Fibroblast of skin of back (primary cell): ENCODE measurements at regions not wholly inside any gene's neighbourhood (a gene's known extent, or its start where the extent isn't known, plus 50 kb on each side); places are given as distances from the start of the nearest gene placed in this dataset.

Experiments used
- DNase-seq: peaks from one replicate; pipeline ENCODE4 v3.0.0-alpha.2; 2013

- no peak for DNase-seq
These were observed 123.3 kb upstream of the THY1 start for GRCh38 chr11:119545978-119546915.

DNA sequence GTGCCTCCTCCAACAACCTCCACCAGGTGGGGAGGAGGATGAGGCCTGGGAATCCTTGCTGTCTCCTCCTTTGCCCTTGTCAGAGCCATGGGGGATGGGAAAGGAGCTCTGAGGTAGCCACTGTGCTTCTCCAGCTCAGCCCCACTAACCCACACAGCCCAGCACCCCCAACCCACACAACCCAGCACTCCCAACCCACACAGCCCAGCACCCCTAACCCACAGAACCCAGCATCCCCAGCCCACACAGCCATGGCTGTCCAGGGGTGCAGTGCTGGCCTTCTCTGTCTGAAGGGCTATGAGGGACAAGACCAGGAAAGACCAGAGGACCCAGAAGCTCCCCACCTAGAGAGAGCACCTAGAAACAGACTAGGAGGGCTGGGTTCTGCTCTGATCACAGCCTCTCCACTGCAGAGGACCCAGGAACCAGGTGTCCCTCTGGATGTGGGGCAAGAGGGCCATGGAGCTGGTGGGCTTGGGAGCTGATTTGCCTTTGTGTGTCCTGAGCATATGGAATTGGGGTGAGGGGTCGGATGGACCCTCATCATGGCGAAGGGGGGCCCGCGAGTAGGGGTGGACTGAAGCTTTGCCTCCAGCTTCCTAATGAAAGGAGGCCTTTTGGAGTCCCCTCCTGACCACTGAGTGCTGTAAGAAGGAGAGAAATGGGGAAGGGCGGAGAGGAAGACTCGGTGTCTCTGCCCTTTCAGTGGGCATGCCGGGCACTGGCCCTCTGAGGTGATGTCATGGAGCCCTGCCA, 117.6 kb upstream of the THY1 start:
- DNase-seq = no peak

DNA sequence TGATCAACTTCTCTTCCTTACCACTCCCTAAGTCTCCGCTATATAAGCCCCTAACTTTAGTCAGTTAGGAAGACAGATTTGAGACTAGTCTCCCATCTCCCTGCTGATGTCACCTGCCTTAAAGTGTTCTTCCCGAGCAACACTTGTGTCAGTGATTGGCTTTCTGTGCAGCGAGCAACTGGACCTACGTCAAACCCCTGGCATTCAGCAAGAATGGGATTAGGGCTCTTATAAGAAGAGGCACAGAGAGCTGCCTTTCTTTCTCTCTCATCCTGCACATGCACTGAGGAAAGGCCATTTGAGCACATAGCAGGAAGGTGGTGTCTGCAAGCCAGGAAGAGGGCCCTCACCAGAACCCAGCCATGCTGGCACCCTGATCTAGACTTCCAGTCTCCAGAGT, 116.6 kb upstream of the THY1 start:
- no peak for DNase-seq

GRCh38 chr11:119538753-119539152, 115.8 kb upstream of the THY1 start:
- peak; percentile 5 for DNase-seq

DNA sequence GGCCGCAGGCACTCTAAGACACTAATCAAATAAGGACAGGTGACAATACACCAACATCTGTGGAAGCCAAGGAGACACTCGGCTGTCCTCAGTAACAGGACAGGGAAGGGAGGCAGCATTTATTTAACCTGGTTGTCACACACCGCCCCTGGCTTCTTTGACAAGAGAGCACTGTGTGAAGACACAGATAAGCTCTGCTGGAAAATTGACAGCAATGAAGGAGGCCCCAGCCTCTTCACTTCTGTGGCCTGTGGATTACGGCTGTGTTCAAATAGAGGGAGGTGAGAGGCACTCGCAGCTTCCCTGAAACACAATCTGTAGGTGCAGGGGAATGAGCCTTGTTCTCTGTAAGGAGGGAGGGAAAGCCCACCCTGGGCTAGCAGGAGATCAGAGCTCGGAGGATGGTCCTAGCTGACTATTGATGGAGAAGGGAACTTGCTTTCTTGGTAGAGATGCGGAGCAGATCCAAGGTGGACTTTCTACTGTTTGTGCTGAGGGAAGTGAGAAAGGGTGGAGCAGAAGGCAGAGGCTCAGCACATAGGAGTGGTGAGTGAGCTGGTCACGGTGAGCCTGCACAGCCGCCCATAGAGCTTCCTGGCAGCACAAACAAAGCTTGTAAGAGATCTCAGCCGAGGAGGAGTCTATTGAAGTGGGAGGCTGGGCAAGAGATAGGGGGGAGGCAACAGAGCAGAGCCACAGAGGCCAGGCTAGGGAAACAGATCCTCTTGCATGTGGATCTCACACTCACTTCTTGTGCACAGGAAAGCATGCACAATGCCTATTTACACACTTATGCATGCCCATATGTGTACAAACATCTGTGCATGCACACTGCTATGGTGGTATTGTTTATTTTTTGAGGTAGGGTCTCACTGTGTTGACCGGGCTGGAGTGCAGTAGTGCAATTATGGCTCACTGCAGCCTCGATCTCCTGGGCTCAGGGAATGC, 114.6 kb upstream of the THY1 start:
- no peak for DNase-seq

- DNase-seq = no peak
These were observed 113.8 kb upstream of the THY1 start for GRCh38 chr11:119536801-119537200.

- DNase-seq = peak; percentile 58
These were observed 111.2 kb upstream of the THY1 start for GRCh38 chr11:119533921-119534736.

DNA sequence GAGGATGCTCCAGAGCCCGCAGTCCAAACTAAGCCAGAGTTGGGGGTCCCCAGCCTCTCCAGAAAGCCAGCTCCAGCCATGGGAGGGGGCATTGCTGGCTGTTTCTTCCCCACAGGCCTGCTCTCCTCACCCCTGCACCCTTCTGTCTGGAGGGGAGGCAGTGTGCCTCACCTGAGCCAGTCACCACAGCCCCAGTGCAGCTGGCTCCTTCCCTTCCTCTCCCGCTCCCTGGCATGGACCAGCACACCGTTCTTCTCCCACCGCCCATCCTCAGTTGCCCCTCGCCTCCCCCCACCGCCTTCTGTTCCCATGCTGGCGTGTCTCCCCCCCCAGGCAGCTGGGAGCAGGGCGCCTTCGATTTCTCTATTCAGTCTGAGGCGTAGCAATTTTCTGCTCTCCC, 110.5 kb upstream of the THY1 start:
- DNase-seq = no peak

- DNase-seq = no peak
These were observed 109.6 kb upstream of the THY1 start for GRCh38 chr11:119532551-119532950.

GRCh38 chr11:119531623-119532022, 108.7 kb upstream of the THY1 start:
- no peak for DNase-seq

- DNase-seq = no peak
These were observed 108.1 kb upstream of the THY1 start for GRCh38 chr11:119531056-119531455.

DNA sequence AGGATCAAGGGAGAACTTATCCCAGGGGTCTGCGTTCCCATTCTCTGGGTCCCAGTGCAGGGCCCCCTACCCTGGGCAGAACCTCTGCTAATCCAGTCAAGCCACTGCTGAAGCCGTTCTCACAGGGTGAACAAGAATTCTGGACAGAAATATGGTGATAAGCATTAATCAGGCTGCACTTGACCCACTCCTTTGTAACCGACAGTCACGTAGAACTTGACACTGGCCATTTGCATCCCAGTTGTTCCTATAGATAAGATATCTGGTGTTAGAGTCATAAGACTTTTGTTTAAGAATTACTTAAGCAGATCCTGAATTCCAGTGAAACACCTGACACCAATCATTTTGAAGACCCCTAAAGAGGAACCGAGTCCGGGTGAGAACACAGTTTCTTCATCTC, 107.5 kb upstream of the THY1 start:
- DNase-seq = no peak

DNA sequence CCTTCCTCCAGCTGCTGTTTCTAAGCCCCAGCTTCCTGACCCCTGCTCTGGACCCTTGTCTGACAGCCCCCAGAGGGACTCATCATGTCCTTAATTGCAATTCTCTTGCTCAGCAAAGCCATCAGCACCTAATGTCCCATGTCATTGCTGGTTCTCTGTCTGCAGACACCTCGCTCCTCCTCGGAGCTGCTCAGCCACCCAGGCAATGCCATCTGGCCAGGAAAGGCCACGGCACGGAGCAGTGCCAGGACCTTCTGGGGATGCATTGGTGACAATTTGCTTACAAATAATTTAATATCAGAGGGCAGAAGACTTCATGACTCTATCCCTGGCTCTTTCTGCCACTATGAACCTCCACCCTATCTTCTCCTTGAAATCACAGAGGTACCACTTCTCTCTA, 107.0 kb upstream of the THY1 start:
- no peak for DNase-seq

DNA sequence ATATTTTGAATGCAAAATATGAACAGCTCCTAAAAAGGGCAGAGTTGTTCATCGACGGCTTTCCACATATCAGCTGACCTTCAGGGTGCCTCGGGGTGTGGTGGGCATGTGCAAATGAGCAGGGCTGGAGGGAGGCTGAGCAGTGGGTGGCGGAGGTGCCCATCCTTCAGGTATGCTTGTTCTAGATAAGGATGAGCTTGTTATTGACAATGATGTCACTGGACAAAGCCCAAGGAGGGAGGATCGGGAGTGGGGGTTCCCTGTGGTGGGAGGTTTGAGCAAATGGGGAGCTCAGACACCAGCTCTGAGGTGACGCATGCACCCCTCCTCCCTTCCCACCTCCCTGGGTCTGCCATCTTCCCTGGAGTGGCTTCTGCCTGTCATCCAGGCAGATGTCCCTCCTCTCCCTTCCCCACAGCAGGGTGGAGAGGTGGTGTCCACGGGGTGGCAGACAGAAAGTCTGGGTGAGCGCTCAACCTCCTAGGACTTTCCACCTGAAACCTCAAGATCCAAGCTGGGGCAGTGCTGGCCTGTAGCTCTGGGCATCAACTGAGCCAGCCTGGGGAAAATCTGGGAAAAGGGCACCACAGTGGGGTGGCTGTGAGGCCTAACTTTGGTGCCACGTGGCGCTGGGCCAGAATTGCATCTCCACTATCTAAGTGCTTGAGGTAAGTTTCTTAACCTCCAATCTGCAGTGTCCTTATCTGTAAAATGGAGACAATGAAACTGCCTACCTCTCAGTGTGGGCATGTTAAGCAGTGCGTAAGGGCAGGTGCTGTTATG, 106.3 kb upstream of the THY1 start:
- DNase-seq = no peak

- no peak for DNase-seq
These were observed 102.9 kb upstream of the THY1 start for GRCh38 chr11:119525867-119526196.

DNA sequence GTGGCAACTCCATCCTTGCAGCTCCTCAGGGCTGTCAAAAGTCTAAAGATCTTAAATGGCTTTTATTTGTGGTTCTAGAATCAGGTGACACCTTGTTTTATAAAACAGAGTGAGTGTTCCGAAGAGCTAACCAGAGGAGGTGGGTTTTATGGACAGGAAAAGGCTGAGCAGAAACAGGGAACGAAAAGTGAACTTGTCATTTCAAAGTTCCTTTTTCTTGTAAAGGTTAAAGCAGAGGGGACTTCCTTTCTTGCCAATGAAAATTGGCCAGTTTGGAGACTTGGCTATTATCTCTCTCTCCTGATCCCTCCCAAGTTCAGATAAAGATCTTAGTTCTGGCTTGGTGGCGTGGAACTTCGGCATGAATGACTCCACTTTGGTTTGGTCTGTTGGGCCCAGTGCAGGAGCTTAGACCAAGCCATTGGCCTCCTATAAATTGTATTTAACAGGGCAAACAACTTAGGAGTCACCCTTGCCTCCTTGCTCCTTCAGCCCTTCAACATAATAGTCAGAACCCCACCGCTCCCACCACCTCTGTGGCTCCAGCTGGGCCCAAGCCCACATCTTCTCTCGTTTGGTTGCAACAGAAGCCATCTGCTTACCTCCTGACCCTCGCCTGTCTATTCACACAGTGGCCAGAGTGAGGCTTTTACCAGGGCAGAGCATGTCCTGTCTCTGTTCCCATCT, 102.4 kb upstream of the THY1 start:
- no peak for DNase-seq

GRCh38 chr11:119523539-119524157, 100.7 kb upstream of the THY1 start:
- DNase-seq = no peak

- no peak for DNase-seq
These were observed 99.6 kb upstream of the THY1 start for GRCh38 chr11:119522609-119523008.

DNA sequence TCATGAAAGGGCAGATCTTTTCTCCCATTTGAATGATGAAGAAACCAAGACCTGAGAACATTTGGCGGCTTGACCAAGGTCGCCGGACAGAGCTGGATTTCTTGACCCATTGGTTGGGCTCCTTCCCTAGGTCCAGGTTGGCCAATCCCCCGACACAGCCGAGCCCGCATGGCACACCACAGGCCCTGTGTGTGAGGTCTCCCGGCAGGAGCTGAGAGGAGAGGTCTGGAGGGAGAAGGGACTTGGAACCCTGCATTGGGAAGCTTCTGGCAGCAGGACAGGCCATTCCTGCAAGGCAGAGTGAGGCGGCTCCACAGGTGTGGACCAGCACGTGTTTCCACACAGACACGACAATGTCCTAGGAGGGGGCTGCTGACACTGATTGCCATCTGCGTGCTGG, 98.6 kb upstream of the THY1 start:
- DNase-seq = no peak

GRCh38 chr11:119520966-119521365, 98.0 kb upstream of the THY1 start:
- no peak for DNase-seq
